Mesenchymal stem cell (in vitro differentiated cells and primary cell): ENCODE measurements at regions not wholly inside any gene's neighbourhood (a gene's known extent, or its start where the extent isn't known, plus 50 kb on each side); places are given as distances from the start of the nearest gene placed in this dataset.

ENCODE experiments used
- DNase-seq: peaks from one replicate; pipeline ENCODE4 v3.0.0-alpha.2; 2013
- H2AFZ ChIP-seq: one replicate; pipeline ENCODE4 v1.6.1; 2013; ENCODE audit warnings: low read depth, mild to moderate bottlenecking, control low read depth, inconsistent platforms, low read length, moderate library complexity
- H2AK5ac ChIP-seq: 2 replicates; pipeline ENCODE4 v1.6.1; 2013; ENCODE audit warnings: low read length, moderate library complexity, mild to moderate bottlenecking, inconsistent platforms; ENCODE audit not compliant: severe bottlenecking
- H2BK120ac ChIP-seq: one replicate; pipeline ENCODE4 v1.6.1; 2013; ENCODE audit warnings: low read depth, mild to moderate bottlenecking, inconsistent platforms, low read length, moderate library complexity
- H2BK12ac ChIP-seq, 2 experiments: one replicate each; pipeline ENCODE4 v1.6.1; 2013; ENCODE audit warnings: inconsistent platforms in 2 of 2, low read length in 2 of 2, mild to moderate bottlenecking in 2 of 2, moderate library complexity in 2 of 2, control low read depth in 1 of 2
- H2BK15ac ChIP-seq: one replicate; pipeline ENCODE4 v1.6.1; 2013; ENCODE audit warnings: mild to moderate bottlenecking, low read depth, inconsistent platforms; ENCODE audit not compliant: poor library complexity, severe bottlenecking
- H2BK5ac ChIP-seq: 2 replicates; pipeline ENCODE4 v1.6.1; 2013; ENCODE audit warnings: low read depth, mild to moderate bottlenecking, low read length, control low read depth, inconsistent platforms; ENCODE audit not compliant: poor library complexity, severe bottlenecking
- H3K14ac ChIP-seq, 2 experiments: one replicate each; pipeline ENCODE4 v1.6.1; 2013; ENCODE audit warnings: inconsistent platforms in 2 of 2, low read length in 2 of 2, control low read depth in 1 of 2, mild to moderate bottlenecking in 1 of 2, moderate library complexity in 1 of 2
- H3K18ac ChIP-seq, 2 experiments: one replicate each; pipeline ENCODE4 v1.6.1; 2013; ENCODE audit warnings: inconsistent platforms in 2 of 2, low read length in 2 of 2, control low read depth in 1 of 2, low read depth in 1 of 2, mild to moderate bottlenecking in 1 of 2
- H3K23ac ChIP-seq, 2 experiments: one replicate each; pipeline ENCODE4 v1.6.1; 2013; ENCODE audit warnings: inconsistent platforms in 2 of 2, low read length in 2 of 2, mild to moderate bottlenecking in 2 of 2, moderate library complexity in 2 of 2, control low read depth in 1 of 2
- H3K27ac ChIP-seq: 2 replicates; pipeline ENCODE4 v1.5.1; 2013; ENCODE audit warnings: mild to moderate bottlenecking, moderate library complexity, low read length, control low read depth, inconsistent platforms; ENCODE audit not compliant: poor library complexity, severe bottlenecking
- H3K27me3 ChIP-seq, 2 experiments: 2 replicates each; pipeline versions ENCODE4 v1.6.1 to v1.7.0; 2013; ENCODE audit warnings: low read length in 2 of 2, mild to moderate bottlenecking in 2 of 2, moderate library complexity in 2 of 2, control low read depth in 1 of 2, inconsistent platforms in 1 of 2; ENCODE audit not compliant: control insufficient read depth in 1 of 2, insufficient read depth in 1 of 2
- H3K36me3 ChIP-seq, 2 experiments: 2 replicates each; pipeline versions ENCODE4 v1.6.1 to v1.7.0; 2013; ENCODE audit warnings: low read length in 2 of 2, control low read depth in 1 of 2, inconsistent platforms in 1 of 2, low read depth in 1 of 2, mild to moderate bottlenecking in 1 of 2; ENCODE audit not compliant: insufficient read depth in 2 of 2, control insufficient read depth in 1 of 2
- H3K4ac ChIP-seq, 2 experiments: one replicate each; pipeline ENCODE4 v1.6.1; 2013; ENCODE audit warnings: inconsistent platforms in 2 of 2, low read length in 2 of 2, mild to moderate bottlenecking in 2 of 2, moderate library complexity in 2 of 2, control low read depth in 1 of 2, low read depth in 1 of 2
- H3K4me1 ChIP-seq: 2 replicates; pipeline ENCODE4 v1.6.1; 2013; ENCODE audit warnings: low read depth, low read length, control low read depth; ENCODE audit not compliant: control insufficient read depth, insufficient read depth
- H3K4me2 ChIP-seq: 2 replicates; pipeline ENCODE4 v1.6.1; 2013; ENCODE audit warnings: low read length, mild to moderate bottlenecking, inconsistent platforms; ENCODE audit not compliant: poor library complexity, severe bottlenecking
- H3K4me3 ChIP-seq, 2 experiments: 2 replicates each; pipeline versions ENCODE4 v1.5.1 to v1.7.0; 2013; ENCODE audit warnings: low read length in 2 of 2, mild to moderate bottlenecking in 2 of 2, control low read depth in 1 of 2, low read depth in 1 of 2; ENCODE audit not compliant: insufficient read depth in 1 of 2
- H3K79me1 ChIP-seq: replicated peaks from 2 replicates; pipeline ENCODE4 v1.6.1; 2013; ENCODE audit warnings: mild to moderate bottlenecking, control low read depth, low read length, inconsistent platforms; ENCODE audit not compliant: poor library complexity, severe bottlenecking
- H3K9ac ChIP-seq: 2 replicates; pipeline ENCODE4 v1.7.0; 2013; ENCODE audit warnings: mild to moderate bottlenecking, low read length, moderate library complexity
- H3K9me3 ChIP-seq: 2 replicates; pipeline ENCODE4 v1.7.0; 2013; ENCODE audit warnings: mild to moderate bottlenecking, low read length; ENCODE audit not compliant: control insufficient read depth
- H4K8ac ChIP-seq: one replicate; pipeline ENCODE4 v1.6.1; 2013; ENCODE audit warnings: inconsistent platforms, mild to moderate bottlenecking, low read length, moderate library complexity
- H4K91ac ChIP-seq: one replicate; pipeline ENCODE4 v1.6.1; 2013; ENCODE audit warnings: mild to moderate bottlenecking, low read length, inconsistent platforms
- WGBS: methylation state at CpG from one replicate; pipeline ENCODE4 v1.1.7; 2013; ENCODE audit warnings: mixed read lengths; 5-methylcytosine and 5-hydroxymethylcytosine counted together

GRCh38 chr15:70555713-70556112 is 207.6 kb downstream of the UACA start:
- H4K91ac ChIP-seq = no peak overlapping the region
- H2AK5ac ChIP-seq = no peak overlapping the region
- H3K18ac ChIP-seq = no peak overlapping the region
- no peak overlapping the region for H2BK120ac ChIP-seq
- H3K4ac ChIP-seq = no peak overlapping the region
- DNase-seq = no peak
- no peak overlapping the region for H3K27ac ChIP-seq
- H3K9ac ChIP-seq = no peak overlapping the region
- H3K79me1 ChIP-seq = no peaks in the 10 kb centered on the region
- H3K4me1 ChIP-seq = peaks cover 10% of the 10 kb centered on the region
- H3K27me3 ChIP-seq = peaks cover 71 to 93% of the 10 kb centered on the region in 2 experiments
- H3K36me3 ChIP-seq = no peaks in the 10 kb centered on the region
- peaks cover 9% of the 10 kb centered on the region for H3K9me3 ChIP-seq
- WGBS = 64% methylated on average over 3 of the region's 3 CpGs
- no peak overlapping the region for H3K4me3 ChIP-seq
- H2BK5ac ChIP-seq = no peak overlapping the region
- H2BK15ac ChIP-seq = no peak overlapping the region
- H3K4me2 ChIP-seq = no peak overlapping the region
- H2AFZ ChIP-seq = no peak overlapping the region
- H2BK12ac ChIP-seq = no peak overlapping the region
- H3K23ac ChIP-seq = no peak overlapping the region
- no peak overlapping the region for H3K14ac ChIP-seq
- no peak overlapping the region for H4K8ac ChIP-seq

- Histone ChIP-seq H2BK120ac (no peak overlapping the region), H3K14ac (no peak overlapping the region), H3K27ac (no peak overlapping the region), H3K9ac (no peak overlapping the region), H3K4me2 (no peak overlapping the region), H2BK15ac (no peak overlapping the region), H3K4ac (no peak overlapping the region), H3K18ac (no peak overlapping the region), H3K36me3 (no peaks in the 10 kb centered on the region), H3K9me3 (peaks cover 5% of the 10 kb centered on the region), H2BK5ac (no peak overlapping the region), H2BK12ac (no peak overlapping the region), H4K91ac (no peak overlapping the region), H2AK5ac (no peak overlapping the region), H3K27me3 (peaks cover 7 to 68% of the 10 kb centered on the region in 2 experiments), H3K79me1 (no peaks in the 10 kb centered on the region), H3K23ac (no peak overlapping the region), H4K8ac (no peak overlapping the region), H3K4me1 (no peaks in the 10 kb centered on the region), H2AFZ (no peak overlapping the region), H3K4me3 (no peak overlapping the region)
- DNase-seq = no peak
These were observed 215.4 kb downstream of the UACA start for GRCh38 chr15:70547846-70548487.

GRCh38 chr15:70545526-70545925 is 217.8 kb downstream of the UACA start:
- H3K4me3 ChIP-seq = no peak overlapping the region
- H3K23ac ChIP-seq = no peak overlapping the region
- H2BK12ac ChIP-seq = no peak overlapping the region
- DNase-seq = no peak
- H4K91ac ChIP-seq = no peak overlapping the region
- H3K9ac ChIP-seq = no peak overlapping the region
- no peak overlapping the region for H3K14ac ChIP-seq
- 89% methylated on average over 1 of the region's 2 CpGs for WGBS
- no peak overlapping the region for H2AK5ac ChIP-seq
- H3K9me3 ChIP-seq = no peaks in the 10 kb centered on the region
- no peaks in the 10 kb centered on the region for H3K79me1 ChIP-seq
- no peaks in the 10 kb centered on the region for H3K36me3 ChIP-seq
- H3K4me1 ChIP-seq = no peaks in the 10 kb centered on the region
- peaks cover 16 to 75% of the 10 kb centered on the region in 2 experiments for H3K27me3 ChIP-seq
- no peak overlapping the region for H4K8ac ChIP-seq
- H2BK120ac ChIP-seq = no peak overlapping the region
- H3K18ac ChIP-seq = no peak overlapping the region
- H3K4ac ChIP-seq = no peak overlapping the region
- no peak overlapping the region for H3K4me2 ChIP-seq
- no peak overlapping the region for H2BK15ac ChIP-seq
- no peak overlapping the region for H2AFZ ChIP-seq
- no peak overlapping the region for H2BK5ac ChIP-seq
- H3K27ac ChIP-seq = no peak overlapping the region

GRCh38 chr15:70541511-70541910 is 221.8 kb downstream of the UACA start:
- H3K14ac ChIP-seq = no peak overlapping the region
- H3K27ac ChIP-seq = no peak overlapping the region
- H2BK15ac ChIP-seq = no peak overlapping the region
- no peak overlapping the region for H3K4me2 ChIP-seq
- no peaks in the 10 kb centered on the region for H3K36me3 ChIP-seq
- H3K23ac ChIP-seq = no peak overlapping the region
- no peak overlapping the region for H3K4me3 ChIP-seq
- H3K27me3 ChIP-seq = peaks cover 37 to 90% of the 10 kb centered on the region in 2 experiments
- no peak for DNase-seq
- H3K4me1 ChIP-seq = peaks cover 4% of the 10 kb centered on the region
- no peak overlapping the region for H2BK5ac ChIP-seq
- no peak overlapping the region for H2AFZ ChIP-seq
- no peak overlapping the region for H3K4ac ChIP-seq
- no peak overlapping the region for H2AK5ac ChIP-seq
- no peak overlapping the region for H4K91ac ChIP-seq
- H4K8ac ChIP-seq = no peak overlapping the region
- H2BK120ac ChIP-seq = no peak overlapping the region
- 100% methylated on average over 1 of the region's 1 CpG for WGBS
- H3K9me3 ChIP-seq = no peaks in the 10 kb centered on the region
- H3K9ac ChIP-seq = no peak overlapping the region
- no peak overlapping the region for H3K18ac ChIP-seq
- H2BK12ac ChIP-seq = no peak overlapping the region
- H3K79me1 ChIP-seq = no peaks in the 10 kb centered on the region
